ENCODE measurements at regions not wholly inside any gene's neighbourhood (a gene's known extent, or its start where the extent isn't known, plus 50 kb on each side); places are given as distances from the start of the nearest gene placed in this dataset.
A peak's percentile ranks its signal among the peaks of the same experiment; 100 is the strongest.

DNA sequence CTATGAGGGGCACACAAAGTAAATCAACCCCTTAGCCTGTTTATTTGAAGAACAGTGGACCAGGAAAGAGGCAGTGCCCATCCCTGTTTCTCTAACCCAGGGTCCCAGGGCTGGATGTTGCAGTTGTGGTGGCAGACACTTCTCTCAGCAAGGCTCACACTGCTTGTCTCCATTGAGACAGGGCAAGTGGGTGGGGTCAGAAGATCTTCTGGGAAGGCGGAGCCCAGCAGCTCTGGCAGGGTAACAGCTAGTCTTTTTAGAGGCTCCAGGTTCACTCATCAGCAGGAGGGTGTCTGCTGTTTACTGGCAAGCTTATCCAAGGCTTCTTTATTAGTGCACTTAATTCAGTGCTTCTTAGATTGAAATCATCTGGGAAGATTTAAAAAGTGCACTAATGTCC is 659.8 kb upstream of the DIPK2B start:
- no peak for DNase-seq (ENCODE audit: extremely low read depth in 1 of 11, low read depth in 9 of 11, low spot score in 4 of 11)

DNA sequence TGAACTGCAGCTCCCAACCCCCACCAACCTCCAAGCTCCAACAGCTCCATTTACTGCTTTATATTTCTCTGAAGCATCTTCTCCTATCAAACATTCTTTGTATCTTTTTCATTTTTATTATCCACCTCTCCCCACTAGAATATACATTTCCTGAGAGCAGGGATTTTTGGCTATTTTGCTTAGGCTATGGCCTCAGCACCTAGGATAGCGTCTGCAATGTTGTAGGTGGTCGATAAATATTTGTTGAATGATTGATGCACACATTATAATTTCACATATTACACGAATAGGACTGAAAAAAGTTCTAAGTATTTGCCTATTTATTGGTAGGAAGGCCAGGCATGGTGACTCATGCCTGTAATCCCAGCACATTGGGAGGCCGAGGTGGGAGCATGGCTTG is 658.7 kb upstream of the DIPK2B start:
- no peak for DNase-seq (ENCODE audit: extremely low read depth in 1 of 11, low read depth in 9 of 11, low spot score in 4 of 11)

DNA sequence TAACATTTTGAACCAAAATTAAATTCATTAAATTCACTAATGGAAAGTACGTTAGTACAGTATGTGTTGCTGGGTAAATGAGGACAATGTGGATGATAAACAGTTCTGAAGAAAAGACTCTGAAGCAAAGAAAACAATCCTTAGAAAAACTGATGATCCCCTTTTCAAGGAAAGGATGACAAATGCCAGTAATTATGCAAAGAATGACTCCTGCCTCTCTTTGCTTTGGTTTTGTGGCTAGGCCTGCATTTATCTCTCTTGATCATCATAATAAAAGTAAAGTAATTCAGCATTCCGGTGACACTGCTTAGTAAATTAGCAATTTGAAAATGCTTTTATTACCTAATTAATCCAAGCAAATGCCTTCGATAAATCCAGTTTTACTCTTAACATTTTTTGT is 652.2 kb upstream of the DIPK2B start:
- no peak for DNase-seq (ENCODE audit: extremely low read depth in 1 of 11, low read depth in 9 of 11, low spot score in 4 of 11)

DNA sequence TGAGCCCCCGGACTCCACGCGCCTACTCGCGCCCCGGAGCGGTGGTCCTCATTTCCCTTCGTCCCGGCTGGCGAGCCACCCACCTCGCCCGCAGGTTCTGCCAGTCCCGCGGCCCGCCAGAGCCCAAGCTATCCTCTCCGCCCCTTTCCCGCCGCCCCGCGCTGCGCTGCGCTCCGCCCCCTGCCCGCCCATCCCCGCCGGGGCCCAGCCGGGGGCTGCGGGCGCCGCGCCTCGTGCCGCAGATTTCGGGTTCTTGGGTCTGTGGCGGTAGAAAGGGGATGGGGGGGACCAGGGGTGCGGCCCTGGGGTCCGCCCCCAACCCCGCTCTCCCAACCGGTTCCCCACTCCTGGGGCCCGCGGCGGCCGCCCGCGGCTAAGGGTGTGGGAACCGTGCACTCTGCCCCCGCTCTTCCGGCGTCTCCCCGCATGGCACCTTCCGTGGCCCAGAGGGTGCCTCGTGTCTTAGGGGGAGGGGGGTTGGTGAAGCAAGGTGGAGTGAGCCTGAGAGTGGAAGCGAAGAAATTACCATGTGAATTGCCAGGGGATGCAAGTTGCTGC is 650.8 kb upstream of the DIPK2B start:
- DNase-seq (ENCODE audit: extremely low read depth in 1 of 11, low read depth in 9 of 11, low spot score in 4 of 11) = peak in 1 of 11 donors; percentile 15

DNA sequence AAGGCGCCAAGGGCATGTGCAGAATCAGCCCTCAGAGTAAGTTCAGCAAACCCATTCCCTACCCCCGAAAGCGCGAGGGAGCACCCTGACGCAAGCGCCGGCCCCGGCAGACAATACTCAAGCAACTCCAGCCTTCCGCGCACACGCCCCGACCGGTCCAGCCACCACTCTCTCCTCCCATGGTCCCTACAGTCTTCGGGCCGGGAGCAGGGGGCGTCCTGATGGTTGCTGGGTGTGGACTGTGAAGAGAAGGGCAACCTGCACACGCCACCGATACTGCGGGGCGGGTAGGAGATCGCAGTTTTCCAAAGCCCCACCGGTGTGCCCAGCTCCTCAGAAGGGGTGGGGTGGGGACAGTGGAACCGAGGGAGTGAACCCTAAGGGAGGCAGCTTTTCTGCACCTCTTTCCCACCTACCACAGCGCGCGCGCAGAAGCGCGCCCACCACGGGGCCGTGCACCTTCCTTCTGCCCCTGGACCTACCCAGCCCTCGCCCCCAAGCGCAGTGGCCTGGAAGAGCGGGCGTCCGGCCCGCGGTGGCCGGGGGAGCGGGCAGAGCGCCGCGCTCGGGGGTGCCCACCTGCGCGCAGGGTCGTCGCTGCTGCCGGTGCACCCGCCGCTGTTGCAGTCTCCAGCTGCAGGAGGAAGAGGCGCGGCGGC is 650.2 kb upstream of the DIPK2B start:
- peak in 1 of 11 donors; percentile 7 for DNase-seq (ENCODE audit: extremely low read depth in 1 of 11, low read depth in 9 of 11, low spot score in 4 of 11)

DNA sequence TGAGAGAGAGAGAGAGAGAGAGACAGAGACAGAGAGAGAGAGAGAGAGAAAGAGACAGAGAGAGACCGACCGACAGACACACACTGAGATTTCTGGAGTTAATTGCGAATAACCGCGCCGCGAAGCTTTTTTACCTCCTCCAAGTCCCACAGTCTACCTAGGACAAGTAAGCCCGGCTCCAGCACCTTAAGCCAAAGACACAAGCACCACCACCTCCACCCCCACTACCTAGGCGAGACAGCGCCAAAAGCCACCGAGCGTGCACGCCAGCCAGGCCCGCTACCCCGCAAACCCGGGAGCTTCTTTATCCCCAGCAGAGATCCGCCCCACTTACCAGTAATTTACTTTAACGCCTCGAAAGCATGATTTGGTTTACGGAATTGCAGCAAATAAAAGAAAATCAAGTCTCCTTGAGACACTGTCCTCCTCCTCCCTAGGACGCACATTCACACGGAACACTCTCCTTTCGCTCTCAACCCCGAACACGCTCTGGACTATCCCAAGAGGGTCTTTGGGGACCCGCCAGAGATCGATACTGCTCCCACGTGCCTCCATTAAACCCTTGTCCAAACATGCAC is 649.6 kb upstream of the DIPK2B start:
- peak in 2 of 11 donors; percentile 1 to 9 for DNase-seq (ENCODE audit: extremely low read depth in 1 of 11, low read depth in 9 of 11, low spot score in 4 of 11)

DNA sequence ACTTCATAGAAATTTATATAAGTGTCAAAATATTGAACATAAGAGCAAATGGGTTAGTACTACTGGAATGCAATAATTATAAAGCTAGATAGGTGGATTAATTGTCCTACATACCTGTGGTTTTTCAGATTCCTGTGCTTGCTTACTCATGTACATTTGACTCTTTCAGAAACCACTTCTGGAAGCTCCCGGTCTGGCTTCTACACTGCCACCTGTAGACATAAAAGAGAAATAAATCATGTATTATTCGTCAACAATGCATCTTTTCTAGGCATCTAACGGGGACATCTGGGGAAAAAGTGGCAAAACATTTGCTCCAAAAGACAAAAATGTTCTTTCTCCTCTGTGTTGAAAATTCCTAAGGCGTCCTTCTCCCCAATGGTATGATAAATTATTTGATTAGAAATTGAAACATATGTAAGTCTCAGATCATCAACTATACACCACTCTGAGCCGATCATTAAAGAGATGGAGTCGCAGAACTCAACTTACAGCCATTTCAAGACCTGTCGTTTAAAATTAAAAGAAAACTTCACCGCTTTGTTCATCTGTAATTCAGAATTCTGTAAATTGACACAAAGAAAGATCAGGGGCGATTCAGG is 648.7 kb upstream of the DIPK2B start:
- DNase-seq (ENCODE audit: extremely low read depth in 1 of 11, low read depth in 9 of 11, low spot score in 4 of 11) = peak in 1 of 11 donors; percentile 2

DNA sequence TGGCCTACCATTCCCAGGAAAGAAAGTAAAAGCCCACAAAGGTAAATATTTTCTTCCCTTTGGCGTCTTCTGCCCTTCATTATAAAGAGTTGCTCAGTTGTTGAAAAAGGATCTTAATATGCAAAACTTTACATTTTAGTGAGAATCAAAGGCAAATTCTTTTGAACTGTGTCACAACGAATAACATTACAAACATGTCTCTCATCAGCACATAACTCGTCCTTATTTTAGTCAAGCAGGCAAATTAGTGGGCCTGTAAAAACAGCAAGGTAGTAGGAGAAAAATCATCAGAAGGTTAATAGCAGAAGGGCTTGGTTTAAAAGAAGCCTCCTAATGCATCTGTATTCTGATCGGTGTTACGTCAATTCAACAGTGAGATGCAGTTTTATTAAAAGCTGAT is 647.3 kb upstream of the DIPK2B start:
- DNase-seq (ENCODE audit: extremely low read depth in 1 of 11, low read depth in 9 of 11, low spot score in 4 of 11) = no peak

DNA sequence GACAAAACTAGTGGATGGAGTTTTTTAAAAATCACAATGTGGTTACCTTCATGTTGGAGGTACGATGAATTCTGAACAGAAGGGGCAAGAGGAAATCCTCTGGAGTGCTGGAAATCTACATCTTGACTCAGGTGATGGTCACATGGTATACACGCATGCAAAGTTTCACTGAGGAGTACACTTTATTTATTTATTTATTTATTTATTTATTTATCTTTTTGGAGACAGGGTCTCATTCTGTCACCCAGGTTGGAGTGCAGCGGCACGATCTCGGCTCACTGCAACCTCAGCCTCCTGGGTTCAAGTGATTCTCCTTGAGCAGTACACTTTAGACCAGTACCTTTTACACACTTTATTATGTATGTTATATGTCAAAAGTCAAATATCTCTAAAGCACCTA is 645.7 kb upstream of the DIPK2B start:
- DNase-seq (ENCODE audit: extremely low read depth in 1 of 11, low read depth in 9 of 11, low spot score in 4 of 11) = no peak

DNA sequence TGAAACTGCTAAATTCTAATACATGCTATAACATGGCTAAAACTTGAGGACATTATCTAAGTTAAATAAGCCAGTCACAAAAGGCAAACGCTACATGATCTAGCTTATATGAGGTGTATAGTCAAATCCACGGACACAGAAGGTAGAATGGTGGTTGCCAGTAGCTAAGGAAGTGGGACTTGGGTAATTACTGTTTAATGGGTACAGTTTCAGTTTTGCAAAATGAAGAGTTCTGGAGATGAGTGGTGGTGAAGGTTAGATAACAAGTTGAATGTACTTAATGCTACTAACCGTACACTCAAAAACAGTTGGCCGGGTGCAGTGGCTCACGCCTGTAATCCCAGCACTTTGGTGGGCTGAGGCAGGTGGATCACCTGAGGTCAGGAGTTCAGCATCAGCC is 644.5 kb upstream of the DIPK2B start:
- no peak for DNase-seq (ENCODE audit: extremely low read depth in 1 of 11, low read depth in 9 of 11, low spot score in 4 of 11)

DNA sequence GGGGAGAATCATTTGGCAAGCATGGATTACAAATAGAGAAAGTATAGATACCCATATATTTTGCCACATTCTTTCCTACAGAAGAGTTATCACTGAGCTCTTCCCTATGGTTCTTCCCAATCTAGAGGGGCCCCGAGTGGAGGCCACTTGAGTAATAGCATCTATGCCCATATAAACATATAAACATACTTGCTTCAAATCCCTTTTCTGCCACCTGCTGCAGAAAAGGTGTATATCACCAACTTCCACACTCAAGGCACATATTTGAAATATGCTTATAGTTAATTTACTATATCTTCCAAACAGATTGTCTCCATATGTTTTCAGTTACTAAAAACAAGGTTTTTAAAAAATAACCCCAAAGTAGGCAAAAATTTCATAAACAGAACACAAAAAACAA is 642.8 kb upstream of the DIPK2B start:
- DNase-seq (ENCODE audit: extremely low read depth in 1 of 11, low read depth in 9 of 11, low spot score in 4 of 11) = no peak

DNA sequence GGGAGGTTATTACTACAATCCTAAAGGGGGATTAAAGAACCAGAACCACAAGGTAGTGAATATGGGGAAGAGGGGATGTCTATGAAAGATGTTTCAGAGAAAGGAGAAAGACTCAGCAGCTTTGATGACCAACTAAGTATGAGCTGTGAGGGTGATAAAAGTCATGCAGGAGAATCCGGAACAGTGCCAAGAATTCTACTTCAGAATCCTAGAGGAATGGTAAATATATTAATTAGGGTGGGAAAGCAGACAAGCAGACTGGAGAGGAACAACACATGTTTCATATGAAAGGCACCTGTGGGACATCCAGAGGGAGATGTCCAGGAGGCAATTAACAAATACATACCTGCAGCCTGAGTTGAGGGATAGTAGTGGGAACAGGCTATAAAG is 642.2 kb upstream of the DIPK2B start:
- no peak for DNase-seq (ENCODE audit: extremely low read depth in 1 of 11, low read depth in 9 of 11, low spot score in 4 of 11)

DNA sequence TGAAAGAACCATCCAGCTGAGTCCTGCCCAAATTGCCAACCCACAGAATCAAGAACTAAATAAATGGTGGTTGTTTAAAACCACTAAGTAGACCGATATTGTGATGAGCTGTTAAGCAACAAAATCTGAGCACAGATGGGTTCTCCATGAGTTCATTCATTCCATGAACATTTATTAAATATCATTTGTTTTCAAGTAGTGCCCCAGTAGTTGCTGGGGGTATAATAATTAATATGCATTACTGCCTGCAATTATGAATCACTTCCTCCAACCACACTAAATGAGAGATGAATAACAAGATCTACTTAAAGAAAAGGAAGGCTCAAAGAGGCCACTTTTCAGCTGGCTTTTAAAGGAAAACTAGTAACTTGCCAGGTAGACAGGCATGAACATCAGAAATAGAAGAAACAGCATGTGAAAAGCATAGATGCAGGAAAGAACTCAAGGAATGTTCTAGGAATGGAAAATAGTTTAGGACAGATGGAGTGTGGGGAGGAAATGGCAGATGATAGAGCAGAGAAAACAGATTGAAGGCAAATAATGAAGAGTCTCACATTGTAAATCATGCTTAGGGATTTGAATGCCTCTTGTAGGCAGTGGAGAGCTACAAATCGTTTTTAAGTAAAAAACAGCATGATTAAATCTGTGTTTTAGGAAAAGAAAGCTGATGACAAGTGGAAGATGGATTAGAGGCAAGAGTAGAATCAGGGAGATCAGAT is 641.7 kb upstream of the DIPK2B start:
- DNase-seq (ENCODE audit: extremely low read depth in 1 of 11, low read depth in 9 of 11, low spot score in 4 of 11) = no peak

DNA sequence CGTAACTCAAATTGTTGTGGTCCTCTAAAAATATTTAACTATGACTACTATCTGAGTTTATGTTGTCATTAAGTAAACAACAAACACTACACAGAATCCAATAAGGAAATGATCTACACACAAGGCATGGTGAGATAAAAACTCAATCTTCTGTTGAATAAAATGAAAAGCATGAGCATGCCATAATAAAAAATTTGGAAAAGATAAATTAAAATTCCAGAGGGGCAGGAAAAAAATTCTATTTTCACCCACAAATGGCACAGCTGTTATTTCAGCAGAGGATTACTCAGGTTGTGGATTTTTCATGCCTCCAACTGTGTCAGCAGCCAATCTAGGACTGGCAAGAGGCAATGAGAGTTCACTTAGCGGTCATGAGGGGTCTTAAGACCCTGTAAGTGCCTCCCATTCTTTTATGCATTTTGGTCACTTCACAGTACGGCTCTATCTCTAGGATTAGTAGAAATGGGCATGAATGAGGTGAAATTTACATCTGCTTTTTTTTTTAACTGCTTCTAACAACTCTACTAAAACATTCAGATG is 639.8 kb upstream of the DIPK2B start:
- no peak for DNase-seq (ENCODE audit: extremely low read depth in 1 of 11, low read depth in 9 of 11, low spot score in 4 of 11)

DNA sequence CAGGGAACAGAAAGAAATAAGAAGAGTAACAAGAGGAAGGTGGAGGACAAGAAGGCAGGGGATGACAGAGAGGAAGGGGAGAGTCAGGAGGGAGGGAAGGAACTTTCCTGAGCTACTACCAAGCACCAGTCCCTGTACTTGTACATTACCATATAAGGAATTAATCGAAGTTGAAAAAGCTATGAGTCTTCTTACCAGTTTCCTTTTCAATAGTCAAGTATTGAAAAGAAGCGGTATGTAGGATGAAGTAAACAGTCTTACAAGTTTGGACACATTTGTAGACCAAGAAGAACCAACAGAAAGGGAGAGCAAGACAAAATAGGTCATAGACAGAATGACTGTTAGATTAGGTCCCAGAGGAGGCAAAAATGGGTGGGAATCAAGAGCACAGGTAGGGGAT is 629.7 kb upstream of the DIPK2B start:
- DNase-seq (ENCODE audit: extremely low read depth in 1 of 11, low read depth in 9 of 11, low spot score in 4 of 11) = no peak

DNA sequence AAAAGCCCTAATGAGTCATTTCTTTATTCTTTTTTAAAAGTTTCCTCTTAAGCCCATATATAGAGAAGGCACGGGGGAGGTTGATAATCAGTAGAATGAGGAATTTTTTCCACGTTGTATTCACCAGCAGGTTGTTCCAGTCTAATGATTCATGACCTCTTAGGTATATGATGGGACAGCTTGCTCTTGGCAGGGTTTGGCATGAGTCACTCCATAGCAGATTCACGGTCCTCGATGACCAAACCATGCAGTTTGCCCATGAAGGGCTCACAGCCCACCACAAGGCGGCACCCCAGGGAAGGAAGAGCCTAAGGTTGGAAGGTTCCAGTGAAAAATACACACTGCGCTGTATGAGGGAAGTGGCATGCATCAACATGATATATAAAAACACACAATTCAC is 623.8 kb upstream of the DIPK2B start:
- DNase-seq (ENCODE audit: extremely low read depth in 1 of 11, low read depth in 9 of 11, low spot score in 4 of 11) = no peak

DNA sequence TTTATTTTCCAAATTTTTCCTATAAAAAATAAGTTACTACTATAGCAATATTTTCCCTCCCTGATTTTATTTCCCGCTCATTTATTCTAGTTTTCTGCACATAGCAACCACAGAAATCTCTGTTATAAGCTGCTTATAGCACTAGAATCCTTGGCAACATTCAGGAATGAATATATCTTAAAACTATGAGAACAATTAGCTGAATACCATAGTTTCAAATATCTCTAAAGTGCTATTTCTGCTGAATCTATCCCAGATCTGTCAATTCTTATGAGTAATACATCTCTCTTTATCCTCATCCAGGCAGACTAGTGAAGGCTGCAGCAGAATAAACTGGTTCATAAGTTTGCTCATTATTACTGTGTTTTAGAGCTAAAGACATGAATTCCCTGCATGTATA is 622.9 kb upstream of the DIPK2B start:
- no peak for DNase-seq (ENCODE audit: extremely low read depth in 1 of 11, low read depth in 9 of 11, low spot score in 4 of 11)

DNA sequence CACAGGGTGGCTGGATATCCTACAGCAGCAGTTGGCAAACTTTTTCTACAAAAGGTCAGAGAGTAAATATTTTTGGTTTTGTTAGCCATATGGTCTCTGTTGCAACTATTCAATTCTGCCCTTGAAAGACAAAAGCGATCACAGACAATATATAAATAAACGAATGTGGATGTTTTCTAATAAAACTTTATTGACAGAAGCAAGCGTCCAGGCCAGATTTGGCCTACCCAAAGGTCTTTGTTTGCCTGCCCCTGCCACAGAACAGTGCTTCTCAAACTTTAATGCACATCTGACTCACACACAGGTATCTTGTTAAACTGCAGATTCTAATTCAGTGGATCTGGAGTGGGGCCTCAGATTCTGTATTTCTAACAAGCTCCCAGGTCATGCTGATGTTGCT is 621.4 kb upstream of the DIPK2B start:
- DNase-seq (ENCODE audit: extremely low read depth in 1 of 11, low read depth in 9 of 11, low spot score in 4 of 11) = no peak

DNA sequence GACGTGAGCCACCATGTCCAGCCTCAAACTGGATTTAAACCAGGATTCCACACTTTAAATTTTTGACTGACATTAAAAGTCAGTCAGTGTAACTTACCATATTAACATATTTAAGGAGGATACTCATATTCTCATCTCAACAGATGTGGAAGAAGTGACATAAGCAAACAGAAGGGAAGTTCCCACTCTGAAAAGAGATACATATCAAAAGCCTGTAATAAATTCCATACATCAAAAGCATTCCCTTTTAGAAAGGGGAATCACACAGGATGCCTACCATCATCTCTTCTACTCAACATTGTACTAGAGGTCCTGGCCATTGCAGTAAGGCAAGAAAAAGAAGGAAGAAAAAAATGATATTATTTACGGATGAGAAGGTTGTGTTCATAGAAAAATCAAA is 618.2 kb upstream of the DIPK2B start:
- no peak for DNase-seq (ENCODE audit: extremely low read depth in 1 of 11, low read depth in 9 of 11, low spot score in 4 of 11)

DNA sequence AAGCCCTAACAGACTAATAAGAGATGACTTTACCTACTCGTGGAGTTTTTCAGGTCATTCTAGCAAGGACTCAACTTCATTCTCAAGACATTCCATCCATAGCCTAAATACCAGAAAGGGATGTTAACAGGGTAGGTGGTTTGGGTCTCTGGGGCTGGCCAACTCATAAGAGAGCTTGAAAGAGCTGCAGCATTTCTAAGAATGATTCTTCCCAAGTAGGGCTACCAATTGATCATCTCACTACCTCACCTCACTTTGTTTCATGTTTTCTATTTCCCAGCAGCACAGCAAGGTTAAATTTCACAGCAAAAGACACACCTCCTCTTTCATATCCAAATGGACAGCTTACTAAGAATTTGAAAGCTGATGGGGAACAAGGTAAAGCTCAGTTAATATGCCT is 614.8 kb upstream of the DIPK2B start:
- DNase-seq (ENCODE audit: extremely low read depth in 1 of 11, low read depth in 9 of 11, low spot score in 4 of 11) = no peak
